Fibroblast of the conjunctiva (primary cell): ENCODE measurements at regions not wholly inside any gene's neighbourhood (a gene's known extent, or its start where the extent isn't known, plus 50 kb on each side); places are given as distances from the start of the nearest gene placed in this dataset.
"Not testable (repeated sequence)": the region's sequence is repeated elsewhere in the genome, so short reads cannot be mapped to it uniquely, and the experiment has no call there.

Experiments used
- DNase-seq: peaks from one replicate; pipeline ENCODE4 v3.0.0-alpha.2; 2010; ENCODE audit warnings: low read depth

DNA sequence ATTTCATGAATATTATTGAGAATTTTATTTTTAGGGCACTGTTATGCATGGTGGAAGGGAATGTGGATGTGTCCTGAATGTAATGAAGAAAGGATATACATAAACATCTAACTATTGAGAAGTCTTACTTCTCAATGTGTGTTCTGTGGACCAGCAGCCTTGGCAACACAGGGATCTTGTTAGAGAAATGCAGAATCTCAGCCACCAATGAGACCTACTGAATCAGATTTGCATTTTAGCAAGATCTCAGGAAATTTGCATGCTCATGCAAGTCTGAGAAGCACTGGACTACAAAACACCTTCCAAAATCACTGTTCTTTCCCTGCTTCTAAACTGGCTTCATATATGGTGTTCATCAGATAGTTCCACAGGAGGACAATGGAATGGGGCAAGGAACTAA, 139.7 kb upstream of the WDFY3 start:
- DNase-seq = no peak

DNA sequence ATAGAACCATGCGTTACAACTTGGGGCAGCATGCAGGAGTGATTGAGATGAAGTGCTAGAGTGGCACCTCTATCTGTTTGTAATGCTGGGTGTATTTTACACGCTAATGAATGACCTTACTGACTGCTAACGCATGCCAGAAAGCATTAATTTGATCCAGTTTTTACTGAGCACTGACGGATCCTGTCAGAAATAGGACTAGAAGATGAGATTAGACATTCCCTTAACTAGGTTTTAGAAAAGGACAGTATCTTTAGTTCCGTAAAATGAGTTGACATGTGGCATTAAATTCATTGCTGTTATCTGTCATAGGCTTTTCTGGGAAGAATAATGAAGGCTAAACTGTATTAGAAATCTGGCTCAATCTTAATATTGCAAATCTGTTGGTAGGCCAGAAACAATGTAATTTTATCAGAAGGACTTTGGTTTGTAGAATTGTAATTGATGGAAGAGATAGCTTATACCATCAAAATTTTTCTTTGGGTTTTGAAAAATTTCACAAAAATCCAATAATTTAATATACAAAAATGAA, 140.4 kb upstream of the WDFY3 start:
- DNase-seq = no peak

GRCh38 chr4:85107553-85107952, 141.1 kb upstream of the WDFY3 start:
- no peak for DNase-seq

- no peak for DNase-seq
Observed at GRCh38 chr4:85113706-85114105, 147.2 kb upstream of the WDFY3 start.

- DNase-seq = no peak
Observed at GRCh38 chr4:85114526-85114925, 148.0 kb upstream of the WDFY3 start.

DNA sequence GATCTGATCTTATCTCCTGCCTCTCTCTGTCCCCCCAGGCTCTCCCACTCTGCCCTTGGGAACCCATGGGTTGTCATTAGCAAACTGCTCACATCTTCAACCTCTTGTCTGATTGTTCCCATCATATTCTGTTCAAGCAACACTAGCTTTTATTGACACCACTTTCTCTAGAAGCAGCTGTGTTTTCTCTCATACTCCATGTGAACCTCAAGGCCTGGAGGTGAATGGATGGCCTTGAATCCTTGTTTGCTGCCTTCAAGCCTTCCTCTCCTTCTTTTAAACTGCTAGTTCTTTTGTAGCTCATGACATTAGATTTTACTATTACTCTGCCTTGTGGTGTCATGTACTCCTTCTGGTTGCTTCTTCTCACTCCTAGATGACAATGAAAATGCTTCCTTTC, 149.5 kb upstream of the WDFY3 start:
- DNase-seq = no peak

GRCh38 chr4:85125688-85126087, 159.2 kb upstream of the WDFY3 start:
- no peak for DNase-seq

- DNase-seq = no peak
Observed at GRCh38 chr4:85126991-85127591, 160.6 kb upstream of the WDFY3 start.

GRCh38 chr4:85127653-85128052, 161.2 kb upstream of the WDFY3 start:
- DNase-seq = peak; percentile 16

DNA sequence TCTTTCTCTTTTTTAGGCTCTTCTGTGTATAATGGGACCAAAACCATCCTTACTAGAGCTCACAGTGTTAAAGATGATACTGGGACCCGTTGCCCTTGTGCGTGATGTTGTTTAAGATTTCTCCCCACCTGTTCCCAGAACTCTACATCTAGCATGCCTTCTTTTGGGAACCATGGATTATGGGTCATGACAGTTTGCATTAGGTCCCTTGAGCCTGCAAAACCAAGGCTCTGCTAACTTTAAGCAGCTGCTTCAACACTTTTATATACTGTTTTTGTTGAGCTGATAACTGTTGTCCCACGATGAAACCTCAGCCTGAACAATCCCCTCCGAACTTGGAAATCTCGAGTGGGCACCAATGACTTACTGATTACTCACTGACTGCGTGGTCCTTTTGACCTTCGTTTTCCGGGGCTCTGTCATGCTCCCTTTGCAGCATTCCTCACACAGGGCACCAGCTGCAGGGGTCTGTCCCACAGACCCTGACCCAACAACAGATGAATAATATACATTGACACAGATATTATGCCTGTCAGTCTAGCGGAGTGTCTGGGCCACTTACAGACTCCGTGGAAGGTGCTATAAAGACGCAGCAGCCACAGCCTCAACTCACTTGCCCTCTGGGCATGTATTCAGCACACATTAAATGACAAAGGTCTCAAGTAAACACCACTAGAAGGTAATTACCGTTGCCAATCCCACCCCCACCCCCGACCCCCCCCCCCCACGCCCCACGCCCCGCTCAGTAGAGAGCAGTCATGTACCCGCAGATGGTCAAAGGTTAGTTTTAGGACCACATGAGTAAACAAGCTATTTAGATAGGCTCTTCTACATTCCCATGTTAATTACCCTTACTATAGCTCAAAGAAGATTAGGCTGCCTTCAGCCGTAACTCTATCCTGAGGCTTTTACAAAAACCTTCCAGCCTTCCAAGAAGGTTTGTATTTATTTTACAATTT, 162.0 kb upstream of the WDFY3 start:
- DNase-seq = no peak

GRCh38 chr4:85129354-85130125, 163.1 kb upstream of the WDFY3 start:
- not testable (repeated sequence) for DNase-seq

DNA sequence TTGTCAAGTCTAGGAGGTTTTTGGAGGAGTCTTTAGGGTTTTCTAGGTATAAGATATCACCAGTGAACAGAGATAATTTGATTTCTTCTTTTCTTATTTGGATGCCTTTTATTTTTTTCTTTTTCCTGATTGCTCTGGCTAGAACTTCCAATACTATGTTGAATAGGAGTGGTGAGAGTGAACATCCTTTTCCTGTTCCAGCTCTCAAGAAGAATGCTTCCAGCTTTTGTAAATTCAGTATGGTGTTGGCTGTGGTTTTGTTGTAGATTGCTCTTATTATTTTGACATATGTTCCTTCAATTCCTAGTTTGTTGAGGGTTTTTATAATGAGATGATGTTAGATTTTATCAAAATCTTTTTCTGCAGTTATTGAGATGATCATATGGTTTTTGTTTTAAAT, 165.6 kb upstream of the WDFY3 start:
- DNase-seq = no peak

GRCh38 chr4:85132570-85132969, 166.1 kb upstream of the WDFY3 start:
- DNase-seq = no peak

- not testable (repeated sequence) for DNase-seq
Observed at GRCh38 chr4:85139749-85140148, 173.3 kb upstream of the WDFY3 start.

DNA sequence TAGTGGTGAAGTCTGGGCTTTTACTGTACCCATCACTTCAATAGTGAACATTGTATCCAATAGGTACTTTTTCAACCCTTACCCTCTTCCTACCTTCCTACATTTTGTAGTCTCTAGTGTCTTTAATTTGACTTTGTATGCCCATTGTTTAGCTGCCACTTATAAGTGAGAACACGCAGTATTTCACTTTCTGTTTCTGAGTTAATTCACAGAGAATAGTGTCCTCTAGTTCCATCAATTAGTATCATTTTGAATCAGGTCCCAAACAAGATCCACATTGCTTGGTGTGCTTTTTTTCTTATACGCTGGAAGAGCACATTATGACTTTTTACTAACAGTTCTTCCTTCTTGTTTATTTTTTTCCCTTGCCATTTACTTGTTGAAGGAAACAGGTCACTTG, 176.0 kb upstream of the WDFY3 start:
- no peak for DNase-seq

- DNase-seq = peak; percentile 71
Observed at GRCh38 chr4:85147481-85148076, 181.1 kb upstream of the WDFY3 start.

DNA sequence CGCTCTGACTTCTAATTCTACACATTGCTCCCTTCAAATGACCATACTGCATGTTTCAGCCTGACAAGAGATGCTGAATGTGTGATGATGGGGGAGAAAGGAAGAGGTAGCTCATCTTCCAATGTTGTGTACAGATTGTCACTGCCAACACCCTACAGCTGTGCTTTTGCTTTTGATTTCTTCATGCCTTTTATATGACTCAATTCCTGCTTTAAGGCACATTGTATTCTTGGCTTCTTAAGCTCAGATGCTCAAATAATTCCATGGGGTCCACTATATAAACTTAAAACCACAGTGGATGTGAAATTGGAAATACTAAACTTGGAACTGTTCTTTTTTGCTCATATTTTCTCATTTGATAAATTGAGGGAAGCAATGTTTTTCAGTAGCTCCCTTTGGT, 183.2 kb upstream of the WDFY3 start:
- peak; percentile 75 for DNase-seq

- DNase-seq = no peak
Observed at GRCh38 chr4:85151371-85151770, 184.9 kb upstream of the WDFY3 start.

- no peak for DNase-seq
Observed at GRCh38 chr4:85151786-85152185, 185.3 kb upstream of the WDFY3 start.

- no peak for DNase-seq
Observed at GRCh38 chr4:85152480-85152879, 186.0 kb upstream of the WDFY3 start.

DNA sequence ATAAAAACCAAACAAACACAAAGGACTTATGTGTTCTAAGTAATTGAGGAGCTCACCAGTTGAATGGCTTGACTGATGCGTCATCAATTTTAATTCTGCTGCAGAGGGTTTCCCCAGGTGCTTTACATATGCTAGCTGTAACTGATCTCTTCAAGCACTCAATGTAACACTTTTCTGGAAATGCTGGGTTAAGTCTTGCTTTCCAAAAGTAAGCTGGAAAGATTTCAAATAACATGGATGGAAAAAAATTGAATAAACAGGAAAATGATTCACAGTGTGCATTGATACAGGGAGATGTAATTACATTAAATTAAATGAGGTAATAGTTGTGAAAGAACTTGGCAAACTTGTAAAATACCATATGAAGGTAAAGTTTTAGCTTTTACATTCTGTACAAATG, 186.7 kb upstream of the WDFY3 start:
- peak; percentile 55 for DNase-seq

DNA sequence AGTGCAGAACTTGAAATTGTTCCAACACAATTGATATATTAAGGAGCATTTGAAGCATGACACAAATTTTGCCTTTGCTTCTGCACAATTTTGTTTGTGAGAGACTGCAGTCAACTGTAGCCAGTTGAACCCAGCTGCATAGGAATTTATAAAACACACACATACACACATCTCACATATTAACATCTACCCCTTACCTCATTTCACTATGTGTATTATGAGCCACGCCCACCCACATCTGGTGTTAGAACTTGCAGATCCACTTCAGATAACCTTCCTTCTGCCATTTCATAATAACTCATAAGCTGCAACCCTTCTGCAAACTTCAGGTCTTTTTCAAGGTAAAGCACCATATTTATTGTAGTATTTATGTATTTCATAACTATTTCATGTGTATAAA, 188.1 kb upstream of the WDFY3 start:
- no peak for DNase-seq
